ENCODE measurements at regions not wholly inside any gene's neighbourhood (a gene's known extent, or its start where the extent isn't known, plus 50 kb on each side); places are given as distances from the start of the nearest gene placed in this dataset.

GRCh38 chr2:14713248-14713647 lies 80.7 kb downstream of the LRATD1 start:
- no peak overlapping the region for H3K27ac ChIP-seq
- TF ChIP-seq ZFX (IDR thresholded peaks at IDR 0.05; ENCODE audit: borderline replicate concordance) (no peak), CTCF (IDR thresholded peaks at IDR 0.05) (no peak)

- no peak for TF ChIP-seq CTCF (IDR thresholded peaks at IDR 0.05)
- TF ChIP-seq ZFX (IDR thresholded peaks at IDR 0.05; ENCODE audit: borderline replicate concordance): no peak
- no peak overlapping the region for H3K27ac ChIP-seq
Measured at GRCh38 chr2:14715600-14715999, 83.1 kb downstream of the LRATD1 start.

- TF ChIP-seq CTCF (IDR thresholded peaks at IDR 0.05) (no peak), ZFX (IDR thresholded peaks at IDR 0.05; ENCODE audit: borderline replicate concordance) (no peak)
- no peak overlapping the region for H3K27ac ChIP-seq
Measured at GRCh38 chr2:14716319-14716718, 83.8 kb downstream of the LRATD1 start.

- TF ChIP-seq ZFX (IDR thresholded peaks at IDR 0.05; ENCODE audit: borderline replicate concordance) (no peak), CTCF (IDR thresholded peaks at IDR 0.05) (no peak)
- H3K27ac ChIP-seq: no peak overlapping the region
Measured at GRCh38 chr2:14717131-14717530, 84.6 kb downstream of the LRATD1 start.

- H3K27ac ChIP-seq: no peak overlapping the region
- no peak for TF ChIP-seq CTCF (IDR thresholded peaks at IDR 0.05)
- no peak for TF ChIP-seq ZFX (IDR thresholded peaks at IDR 0.05; ENCODE audit: borderline replicate concordance)
Measured at GRCh38 chr2:14720319-14720718, 87.8 kb downstream of the LRATD1 start.

GRCh38 chr2:14720739-14721138 lies 88.2 kb downstream of the LRATD1 start:
- no peak overlapping the region for H3K27ac ChIP-seq
- TF ChIP-seq ZFX (IDR thresholded peaks at IDR 0.05; ENCODE audit: borderline replicate concordance) (no peak), CTCF (IDR thresholded peaks at IDR 0.05) (no peak)

- no peak overlapping the region for H3K27ac ChIP-seq
- TF ChIP-seq CTCF (IDR thresholded peaks at IDR 0.05): no peak
Measured at GRCh38 chr2:14722904-14723570, 90.5 kb downstream of the LRATD1 start.

Data from 22Rv1 (cell line).